ENCODE measurements at regions not wholly inside any gene's neighbourhood (a gene's known extent, or its start where the extent isn't known, plus 50 kb on each side); places are given as distances from the start of the nearest gene placed in this dataset.
A peak's percentile ranks its signal among the peaks of the same experiment; 100 is the strongest.
"Not testable (repeated sequence)": the region's sequence is repeated elsewhere in the genome, so short reads cannot be mapped to it uniquely, and the experiment has no call there.

DNA sequence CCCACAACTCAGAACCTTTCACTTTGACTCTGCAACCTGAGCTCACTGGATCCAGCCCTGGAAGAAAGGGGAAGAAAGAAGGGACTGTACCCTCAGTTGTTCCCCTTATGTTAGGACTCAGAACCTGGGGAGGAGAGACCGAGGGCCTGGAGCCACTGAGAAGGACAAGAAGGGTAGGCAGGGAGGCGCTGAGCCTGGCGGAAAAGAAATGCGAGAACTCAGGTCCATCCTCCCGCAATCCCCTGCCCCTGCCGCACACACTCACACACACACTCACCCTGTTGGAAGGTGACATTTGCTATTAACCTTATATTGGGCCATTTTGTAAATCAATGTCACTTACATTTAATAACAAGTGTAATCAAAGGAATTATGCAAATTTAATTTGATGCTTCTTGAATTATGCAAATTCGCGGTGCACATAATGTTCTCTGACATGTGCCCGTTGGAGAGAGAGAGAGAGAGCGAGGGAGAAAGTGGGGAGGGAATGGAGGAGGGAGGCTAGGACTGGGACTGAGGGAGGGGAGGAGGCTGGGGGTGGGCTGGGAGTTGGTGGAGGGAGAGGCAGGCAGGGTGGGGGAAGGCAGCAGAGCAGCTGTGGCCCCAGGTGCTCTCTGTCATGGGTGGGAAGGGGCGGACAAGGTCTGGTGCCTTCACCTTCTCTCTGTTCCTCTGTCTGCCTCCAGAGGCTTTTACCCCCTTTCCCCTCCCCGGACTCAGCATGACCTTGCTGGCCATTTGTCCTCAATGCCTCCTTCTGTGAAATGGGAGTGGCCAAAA is 99.6 kb upstream of the PAX2 start:
- H3K9me3 Mint-ChIP-seq = no peaks in the 10 kb centered on the region
- H3K36me3 Mint-ChIP-seq (ENCODE audit: low read depth) = no peaks in the 10 kb centered on the region
- H3K4me3 Mint-ChIP-seq = peak overlapping the region; percentile 15
- H3K4me1 Mint-ChIP-seq = peaks cover 61% of the 10 kb centered on the region
- no peak for DNase-seq
- H3K27me3 Mint-ChIP-seq (ENCODE audit: low read depth, poor library complexity) = peaks cover 14% of the 10 kb centered on the region
- peak overlapping the region; percentile 41 for H3K27ac Mint-ChIP-seq
- TF ChIP-seq, protein P1, sequence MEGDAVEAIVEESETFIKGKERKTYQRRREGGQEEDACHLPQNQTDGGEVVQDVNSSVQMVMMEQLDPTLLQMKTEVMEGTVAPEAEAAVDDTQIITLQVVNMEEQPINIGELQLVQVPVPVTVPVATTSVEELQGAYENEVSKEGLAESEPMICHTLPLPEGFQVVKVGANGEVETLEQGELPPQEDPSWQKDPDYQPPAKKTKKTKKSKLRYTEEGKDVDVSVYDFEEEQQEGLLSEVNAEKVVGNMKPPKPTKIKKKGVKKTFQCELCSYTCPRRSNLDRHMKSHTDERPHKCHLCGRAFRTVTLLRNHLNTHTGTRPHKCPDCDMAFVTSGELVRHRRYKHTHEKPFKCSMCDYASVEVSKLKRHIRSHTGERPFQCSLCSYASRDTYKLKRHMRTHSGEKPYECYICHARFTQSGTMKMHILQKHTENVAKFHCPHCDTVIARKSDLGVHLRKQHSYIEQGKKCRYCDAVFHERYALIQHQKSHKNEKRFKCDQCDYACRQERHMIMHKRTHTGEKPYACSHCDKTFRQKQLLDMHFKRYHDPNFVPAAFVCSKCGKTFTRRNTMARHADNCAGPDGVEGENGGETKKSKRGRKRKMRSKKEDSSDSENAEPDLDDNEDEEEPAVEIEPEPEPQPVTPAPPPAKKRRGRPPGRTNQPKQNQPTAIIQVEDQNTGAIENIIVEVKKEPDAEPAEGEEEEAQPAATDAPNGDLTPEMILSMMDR (IDR thresholded peaks at IDR 0.05) = no peak

DNA sequence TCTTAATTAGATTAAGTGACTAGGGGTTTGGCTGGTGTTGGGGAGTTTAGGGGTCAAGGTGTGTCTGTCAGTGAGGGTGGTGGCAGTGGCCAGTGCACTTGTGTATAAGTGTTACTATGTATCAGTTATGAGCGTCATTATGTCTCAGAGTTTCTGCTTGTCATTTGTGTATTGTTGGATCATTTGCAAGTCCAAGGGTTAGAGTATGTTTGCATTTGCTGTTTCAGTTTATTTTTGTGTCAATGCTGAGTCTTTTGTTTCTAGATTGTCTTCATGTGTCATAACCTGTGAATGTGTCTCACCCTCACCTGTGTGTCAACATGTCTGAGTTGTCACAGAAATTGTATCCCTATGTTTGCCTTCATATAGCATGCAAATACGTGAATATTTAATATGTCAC is 97.5 kb upstream of the PAX2 start:
- TF ChIP-seq, protein P1 (IDR thresholded peaks at IDR 0.05) = no peak
- Mint-ChIP-seq H3K4me1 (peaks cover 55% of the 10 kb centered on the region), H3K9me3 (peaks cover 7% of the 10 kb centered on the region), H3K4me3 (no peak overlapping the region), H3K27me3 (ENCODE audit: low read depth, poor library complexity) (peaks cover 18% of the 10 kb centered on the region), H3K27ac (no peak overlapping the region), H3K36me3 (ENCODE audit: low read depth) (peaks cover 7% of the 10 kb centered on the region)
- no peak for DNase-seq

DNA sequence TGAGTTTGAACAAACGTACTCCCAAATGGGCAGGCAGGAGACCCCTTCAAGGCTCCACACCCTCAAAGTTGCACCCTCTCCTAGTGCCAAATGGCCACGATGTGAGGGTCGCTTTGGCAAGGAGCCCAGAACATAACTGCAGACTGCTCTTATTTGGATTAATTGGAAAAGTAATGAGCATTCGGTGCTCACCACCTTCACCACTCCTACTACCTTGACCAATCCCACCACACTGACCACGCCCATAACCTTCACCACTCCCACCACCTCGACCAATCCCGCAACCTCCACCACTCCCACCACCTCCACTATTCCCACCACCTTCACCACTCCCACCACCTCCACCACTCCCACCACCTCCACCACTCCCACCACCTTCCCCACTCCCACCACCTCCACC is 94.7 kb upstream of the PAX2 start:
- H3K27ac Mint-ChIP-seq = no peak overlapping the region
- H3K9me3 Mint-ChIP-seq = peaks cover 7% of the 10 kb centered on the region
- TF ChIP-seq, protein P1 (IDR thresholded peaks at IDR 0.05) = no peak
- peaks cover 60% of the 10 kb centered on the region for H3K4me1 Mint-ChIP-seq
- peaks cover 7% of the 10 kb centered on the region for H3K36me3 Mint-ChIP-seq (ENCODE audit: low read depth)
- no peak for DNase-seq
- H3K27me3 Mint-ChIP-seq (ENCODE audit: low read depth, poor library complexity) = peaks cover 21% of the 10 kb centered on the region
- H3K4me3 Mint-ChIP-seq = no peak overlapping the region

DNA sequence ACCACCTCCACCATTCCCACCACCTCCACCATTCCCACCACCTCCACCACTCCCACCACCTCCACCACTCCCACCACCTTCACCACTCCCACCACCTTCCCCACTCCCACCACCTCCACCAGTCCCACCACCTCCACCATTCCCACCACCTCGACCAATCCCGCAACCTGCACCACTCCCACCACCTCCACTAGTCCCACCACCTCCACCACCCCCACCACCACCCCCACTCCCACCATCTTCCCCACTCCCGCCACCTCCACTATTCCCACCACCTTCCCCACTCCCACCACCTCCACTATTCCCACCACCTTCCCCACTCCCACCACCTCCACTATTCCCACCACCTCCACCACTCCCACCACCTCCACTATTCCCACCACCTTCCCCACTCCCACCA is 94.3 kb upstream of the PAX2 start:
- not testable (repeated sequence) for H3K27ac Mint-ChIP-seq; H3K4me3 Mint-ChIP-seq; DNase-seq; H3K9me3 Mint-ChIP-seq; H3K36me3 Mint-ChIP-seq (ENCODE audit: low read depth)
- H3K4me1 Mint-ChIP-seq = peaks cover 60% of the 10 kb centered on the region
- H3K27me3 Mint-ChIP-seq (ENCODE audit: low read depth, poor library complexity) = peaks cover 22% of the 10 kb centered on the region

DNA sequence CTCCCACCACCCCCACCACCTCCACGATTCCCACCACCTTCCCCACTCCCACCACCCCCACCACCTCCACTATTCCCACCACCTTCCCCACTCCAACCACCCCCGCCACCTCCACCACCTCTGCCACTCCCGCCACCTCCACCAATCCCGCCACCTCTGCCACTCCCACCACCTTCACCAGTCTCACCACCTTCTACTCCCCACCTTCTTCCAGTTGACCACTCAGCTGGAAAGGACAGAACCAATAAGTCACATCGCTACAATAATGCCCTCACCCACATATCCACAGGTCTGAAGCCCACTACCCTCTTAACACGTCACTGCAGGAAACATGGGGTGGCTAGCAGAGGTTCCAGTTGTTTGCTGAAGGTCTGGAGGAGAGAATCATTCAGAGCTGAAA is 93.5 kb upstream of the PAX2 start:
- peaks cover 53% of the 10 kb centered on the region for H3K4me1 Mint-ChIP-seq
- no peak for DNase-seq

DNA sequence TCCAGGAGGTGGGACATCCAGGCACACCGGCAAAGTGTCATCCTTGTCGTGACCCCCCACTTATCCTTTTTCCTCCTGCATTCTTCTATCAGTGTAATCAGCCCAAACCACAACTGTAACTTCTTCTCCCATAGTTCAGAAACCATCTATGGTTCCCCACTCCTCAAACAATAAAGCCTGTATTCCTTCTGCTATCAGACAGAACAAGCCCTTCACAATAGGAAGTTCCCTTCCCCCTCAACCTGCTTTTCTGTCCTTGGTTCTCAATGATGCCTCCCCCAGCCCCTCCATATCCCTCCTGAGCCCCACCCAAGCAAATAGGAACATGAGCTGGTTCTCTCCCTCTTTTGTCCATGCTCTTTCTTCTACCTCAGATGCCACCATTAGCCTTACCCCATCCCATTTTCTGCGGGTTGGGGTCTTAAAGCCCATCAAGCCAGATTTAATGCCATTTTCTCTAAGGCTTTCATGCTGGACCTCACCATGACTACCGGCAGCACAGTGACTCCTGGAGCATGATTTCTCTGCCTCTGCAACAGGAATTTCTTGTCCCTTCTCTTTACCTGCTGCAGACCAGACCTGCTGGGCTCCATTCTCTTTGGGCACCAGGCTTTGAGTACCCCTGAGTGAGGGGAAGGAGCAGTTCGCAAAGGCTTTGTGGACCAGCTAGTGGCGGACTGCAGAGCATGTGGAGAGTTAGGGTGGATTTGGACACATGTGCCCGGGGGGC is 92.8 kb upstream of the PAX2 start:
- peaks cover 7% of the 10 kb centered on the region for H3K36me3 Mint-ChIP-seq (ENCODE audit: low read depth)
- TF ChIP-seq, protein P1 (IDR thresholded peaks at IDR 0.05) = no peak
- peak overlapping the region; percentile 39 for H3K4me3 Mint-ChIP-seq
- H3K27ac Mint-ChIP-seq = peak overlapping the region; percentile 8
- peaks cover 59% of the 10 kb centered on the region for H3K4me1 Mint-ChIP-seq
- H3K27me3 Mint-ChIP-seq (ENCODE audit: low read depth, poor library complexity) = peaks cover 30% of the 10 kb centered on the region
- H3K9me3 Mint-ChIP-seq = peaks cover 7% of the 10 kb centered on the region
- DNase-seq = no peak

More for the DNA sequence above, 93.5 kb upstream of the PAX2 start:
- TF ChIP-seq, protein P1 (IDR thresholded peaks at IDR 0.05) = no peak
- Mint-ChIP-seq H3K36me3 (ENCODE audit: low read depth) (peaks cover 7% of the 10 kb centered on the region), H3K9me3 (peaks cover 7% of the 10 kb centered on the region), H3K27ac (no peak overlapping the region), H3K27me3 (ENCODE audit: low read depth, poor library complexity) (peaks cover 23% of the 10 kb centered on the region), H3K4me3 (peak overlapping the region; percentile 39)
